Endothelial cell (in vitro differentiated cells): ENCODE measurements at regions not wholly inside any gene's neighbourhood (a gene's known extent, or its start where the extent isn't known, plus 50 kb on each side); places are given as distances from the start of the nearest gene placed in this dataset.

Source experiments
- DNase-seq: peaks from one replicate; pipeline ENCODE4 v3.0.0; 2021; ENCODE audit warnings: low spot score
- H3K27ac Mint-ChIP-seq: one replicate; pipeline ENCODE4 v1.8.0; 2021; ENCODE audit warnings: mixed read lengths, inconsistent platforms; ENCODE audit not compliant: unreplicated experiment
- H3K27me3 Mint-ChIP-seq: one replicate; pipeline ENCODE4 v1.8.0; 2021; ENCODE audit warnings: mild to moderate bottlenecking, moderate library complexity, mixed read lengths, inconsistent platforms; ENCODE audit not compliant: unreplicated experiment
- H3K36me3 Mint-ChIP-seq: one replicate; pipeline ENCODE4 v1.8.0; 2021; ENCODE audit warnings: mild to moderate bottlenecking, low read depth, mixed read lengths, inconsistent platforms; ENCODE audit not compliant: unreplicated experiment
- H3K4me1 Mint-ChIP-seq: one replicate; pipeline ENCODE4 v1.8.0; 2021; ENCODE audit warnings: mild to moderate bottlenecking, mixed read lengths, inconsistent platforms; ENCODE audit not compliant: unreplicated experiment
- H3K4me3 Mint-ChIP-seq: one replicate; pipeline ENCODE4 v1.8.0; 2021; ENCODE audit warnings: mild to moderate bottlenecking, mixed read lengths, inconsistent platforms; ENCODE audit not compliant: unreplicated experiment
- H3K9me3 Mint-ChIP-seq: one replicate; pipeline ENCODE4 v1.8.0; 2021; ENCODE audit warnings: mixed read lengths, inconsistent platforms; ENCODE audit not compliant: unreplicated experiment
- TF ChIP-seq, protein P1 (sequence below): fragments of 200-600 bp; sonication (generic); IDR thresholded peaks from one replicate; pipeline ENCODE4 v1.5.0; 2021; ENCODE audit warnings: antibody characterized with exemption; ENCODE audit not compliant: unreplicated experiment

DNA sequence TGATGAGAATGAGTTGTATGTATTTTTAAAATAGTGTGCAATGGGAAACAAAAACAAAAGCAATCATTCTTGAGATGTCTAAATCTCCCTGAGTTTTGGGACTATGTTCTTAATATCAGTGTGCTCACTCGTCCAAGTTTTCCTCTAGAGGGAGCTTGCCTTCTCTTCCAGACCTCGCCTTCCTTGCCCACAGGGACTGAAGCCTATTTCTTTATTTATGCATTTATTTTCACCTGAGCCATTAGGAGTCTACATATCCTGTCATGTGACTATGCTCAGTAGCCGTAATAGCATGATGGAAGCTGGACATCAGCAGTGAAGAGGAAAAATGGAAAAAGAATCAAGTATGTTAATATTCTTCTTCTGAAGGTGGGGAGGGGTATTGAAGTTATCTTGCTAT, 131.2 kb downstream of the SH3BGRL2 start:
- peaks cover 6% of the 10 kb centered on the region for H3K36me3 Mint-ChIP-seq
- TF ChIP-seq, protein P1, sequence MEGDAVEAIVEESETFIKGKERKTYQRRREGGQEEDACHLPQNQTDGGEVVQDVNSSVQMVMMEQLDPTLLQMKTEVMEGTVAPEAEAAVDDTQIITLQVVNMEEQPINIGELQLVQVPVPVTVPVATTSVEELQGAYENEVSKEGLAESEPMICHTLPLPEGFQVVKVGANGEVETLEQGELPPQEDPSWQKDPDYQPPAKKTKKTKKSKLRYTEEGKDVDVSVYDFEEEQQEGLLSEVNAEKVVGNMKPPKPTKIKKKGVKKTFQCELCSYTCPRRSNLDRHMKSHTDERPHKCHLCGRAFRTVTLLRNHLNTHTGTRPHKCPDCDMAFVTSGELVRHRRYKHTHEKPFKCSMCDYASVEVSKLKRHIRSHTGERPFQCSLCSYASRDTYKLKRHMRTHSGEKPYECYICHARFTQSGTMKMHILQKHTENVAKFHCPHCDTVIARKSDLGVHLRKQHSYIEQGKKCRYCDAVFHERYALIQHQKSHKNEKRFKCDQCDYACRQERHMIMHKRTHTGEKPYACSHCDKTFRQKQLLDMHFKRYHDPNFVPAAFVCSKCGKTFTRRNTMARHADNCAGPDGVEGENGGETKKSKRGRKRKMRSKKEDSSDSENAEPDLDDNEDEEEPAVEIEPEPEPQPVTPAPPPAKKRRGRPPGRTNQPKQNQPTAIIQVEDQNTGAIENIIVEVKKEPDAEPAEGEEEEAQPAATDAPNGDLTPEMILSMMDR, result no peak
- peaks cover 4% of the 10 kb centered on the region for H3K9me3 Mint-ChIP-seq
- no peak overlapping the region for H3K27ac Mint-ChIP-seq
- DNase-seq, result no peak
- no peak overlapping the region for H3K4me3 Mint-ChIP-seq
- H3K27me3 Mint-ChIP-seq, result no peaks in the 10 kb centered on the region
- no peaks in the 10 kb centered on the region for H3K4me1 Mint-ChIP-seq

DNA sequence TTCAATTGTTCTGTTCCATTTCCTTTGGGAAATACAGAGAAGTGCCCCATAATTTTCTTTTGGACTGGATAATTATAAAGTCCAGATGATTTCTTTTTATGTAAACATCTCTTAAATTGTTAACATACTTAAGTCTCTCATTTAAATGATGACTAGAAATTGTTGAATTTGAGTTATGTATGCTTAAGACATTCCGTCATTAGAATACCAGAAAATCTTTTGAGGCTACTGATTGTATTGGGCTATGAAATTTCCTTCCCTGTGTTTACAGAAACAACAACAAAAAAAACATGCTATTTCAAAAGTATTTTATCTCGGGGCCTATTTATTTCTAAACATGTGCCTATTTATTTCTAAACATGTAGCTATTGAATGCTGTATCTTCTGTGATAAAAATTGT, 125.4 kb downstream of the SH3BGRL2 start:
- Mint-ChIP-seq H3K9me3 (no peaks in the 10 kb centered on the region), H3K27ac (peak overlapping the region; percentile 42), H3K4me1 (peaks cover 16% of the 10 kb centered on the region), H3K27me3 (no peaks in the 10 kb centered on the region), H3K4me3 (no peak overlapping the region), H3K36me3 (no peaks in the 10 kb centered on the region)
- TF ChIP-seq, protein P1, result no peak
- no peak for DNase-seq

DNA sequence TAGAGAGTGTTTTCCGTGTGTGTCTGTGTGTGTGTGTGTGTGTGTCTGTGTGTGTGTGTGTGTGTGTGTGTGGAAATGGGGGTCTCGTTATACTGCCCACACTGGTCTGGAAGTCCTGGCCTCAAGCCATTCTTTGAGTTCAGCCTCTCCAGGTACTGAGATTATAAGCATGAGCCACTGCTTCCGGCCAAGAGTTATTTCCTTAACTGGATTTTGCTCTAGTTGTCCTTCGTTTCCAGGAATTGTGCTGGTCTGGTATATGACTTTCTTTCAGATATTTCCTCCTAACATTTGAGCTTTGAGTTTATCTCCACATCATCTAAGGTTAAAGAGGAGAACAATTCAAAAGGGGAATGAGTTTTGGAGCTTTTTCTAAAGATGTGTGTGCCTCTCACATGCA, 124.8 kb downstream of the SH3BGRL2 start:
- H3K27me3 Mint-ChIP-seq, result no peaks in the 10 kb centered on the region
- H3K36me3 Mint-ChIP-seq, result no peaks in the 10 kb centered on the region
- no peak for DNase-seq
- peak overlapping the region; percentile 64 for H3K27ac Mint-ChIP-seq
- peaks cover 16% of the 10 kb centered on the region for H3K4me1 Mint-ChIP-seq
- TF ChIP-seq, protein P1, result no peak
- H3K4me3 Mint-ChIP-seq, result no peak overlapping the region
- H3K9me3 Mint-ChIP-seq, result no peaks in the 10 kb centered on the region
